CD4-positive, CD25-positive, alpha-beta regulatory T cell (primary cell): ENCODE measurements at regions not wholly inside any gene's neighbourhood (a gene's known extent, or its start where the extent isn't known, plus 50 kb on each side); places are given as distances from the start of the nearest gene placed in this dataset.

Experiments
- ATAC-seq, 2 donors: fragments of 150-1000 bp; cut with Tn5 transposase; one replicate each; pipeline ENCODE4 v1.10.0; 2021; ENCODE audit warnings: low read depth in 2 of 2, moderate number of reproducible peaks in 2 of 2, moderate library complexity in 1 of 2
- DNase-seq, 3 donors: peaks; one replicate each; pipeline versions ENCODE4 v3.0.0 to v3.0.0-alpha.2; 2012 to 2022; ENCODE audit warnings: mixed read lengths in 1 of 3
- H3K27ac ChIP-seq: one replicate; pipeline ENCODE4 v1.7.0; 2013; ENCODE audit warnings: mild to moderate bottlenecking, low read length; ENCODE audit not compliant: insufficient read depth, poor library complexity, severe bottlenecking
- H3K27me3 ChIP-seq: one replicate; pipeline ENCODE4 v1.7.0; 2013; ENCODE audit warnings: low read length; ENCODE audit not compliant: control insufficient read depth, insufficient read depth
- H3K36me3 ChIP-seq: one replicate; pipeline ENCODE4 v1.7.0; 2013; ENCODE audit warnings: mild to moderate bottlenecking, low read length, moderate library complexity; ENCODE audit not compliant: control insufficient read depth, insufficient read depth
- H3K4me1 ChIP-seq: 2 replicates; pipeline ENCODE4 v1.7.0; 2013; ENCODE audit warnings: mild to moderate bottlenecking, low read length; ENCODE audit not compliant: insufficient read depth, control insufficient read depth, poor library complexity, severe bottlenecking
- H3K4me3 ChIP-seq: one replicate; pipeline ENCODE4 v1.7.0; 2013; ENCODE audit warnings: low read depth, mild to moderate bottlenecking, low read length, moderate library complexity
- H3K9me3 ChIP-seq, 2 experiments: 1 replicate in 1 of 2; 2 replicates in 1 of 2; pipeline ENCODE4 v1.7.0; 2013; ENCODE audit warnings: low read length in 2 of 2, mild to moderate bottlenecking in 1 of 2, moderate library complexity in 1 of 2; ENCODE audit not compliant: control insufficient read depth in 2 of 2
- H3K27ac Mint-ChIP-seq, 3 donors: one replicate each; pipeline ENCODE4 v1.8.0; 2020 to 2022; ENCODE audit warnings: mild to moderate bottlenecking in 3 of 3, mixed read lengths in 3 of 3, moderate library complexity in 2 of 3
- H3K27me3 Mint-ChIP-seq: one replicate; pipeline ENCODE4 v1.8.0; 2022; ENCODE audit warnings: mild to moderate bottlenecking, mixed read lengths
- H3K36me3 Mint-ChIP-seq: one replicate; pipeline ENCODE4 v1.8.0; 2020; ENCODE audit warnings: mixed read lengths
- H3K4me1 Mint-ChIP-seq, 4 donors: one replicate each; pipeline ENCODE4 v1.8.0; 2020 to 2022; ENCODE audit warnings: mixed read lengths in 4 of 4, mild to moderate bottlenecking in 1 of 4
- H3K4me3 Mint-ChIP-seq, 4 donors: one replicate each; pipeline ENCODE4 v1.8.0; 2020 to 2022; ENCODE audit warnings: mild to moderate bottlenecking in 4 of 4, mixed read lengths in 4 of 4, moderate library complexity in 3 of 4
- H3K9me3 Mint-ChIP-seq, 7 donors: one replicate each; pipeline ENCODE4 v1.8.0; 2020 to 2022; ENCODE audit warnings: mixed read lengths in 7 of 7, mild to moderate bottlenecking in 3 of 7, moderate library complexity in 2 of 7

DNA sequence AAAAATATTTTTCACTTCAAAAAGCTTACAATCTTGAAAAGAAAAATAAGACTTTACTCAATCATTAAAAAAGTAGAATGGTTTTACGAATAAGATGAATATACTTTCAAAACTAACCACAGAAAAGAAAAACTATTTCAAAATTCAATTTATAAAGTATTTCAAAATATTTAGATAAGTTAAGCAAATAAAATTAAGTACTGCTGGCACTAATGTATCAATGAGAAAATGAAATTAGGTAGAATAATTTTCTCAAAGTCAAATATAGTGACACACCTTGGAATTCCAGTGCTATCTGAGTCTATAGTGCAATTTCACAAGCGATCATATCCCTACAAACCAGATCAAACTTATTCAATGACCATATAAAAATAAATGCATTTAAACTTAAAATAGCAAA is 109.8 kb upstream of the SEMA3A start:
- H3K9me3 ChIP-seq: peaks cover 0 to 4% of the 10 kb centered on the region in 2 experiments
- Mint-ChIP-seq H3K4me1 (no peaks in the 10 kb centered on the region), H3K27ac (no peak overlapping the region), H3K9me3 (peaks cover 0 to 15% (median 5%) of the 10 kb centered on the region in 7 donors), H3K4me3 (no peak overlapping the region), H3K36me3 (no peaks in the 10 kb centered on the region), H3K27me3 (no peaks in the 10 kb centered on the region)
- DNase-seq (no peak), ATAC-seq (no peak)
- no peak overlapping the region for H3K4me3 ChIP-seq
- no peaks in the 10 kb centered on the region for H3K4me1 ChIP-seq
- H3K27me3 ChIP-seq: no peaks in the 10 kb centered on the region
- no peaks in the 10 kb centered on the region for H3K36me3 ChIP-seq
- H3K27ac ChIP-seq: no peak overlapping the region

DNA sequence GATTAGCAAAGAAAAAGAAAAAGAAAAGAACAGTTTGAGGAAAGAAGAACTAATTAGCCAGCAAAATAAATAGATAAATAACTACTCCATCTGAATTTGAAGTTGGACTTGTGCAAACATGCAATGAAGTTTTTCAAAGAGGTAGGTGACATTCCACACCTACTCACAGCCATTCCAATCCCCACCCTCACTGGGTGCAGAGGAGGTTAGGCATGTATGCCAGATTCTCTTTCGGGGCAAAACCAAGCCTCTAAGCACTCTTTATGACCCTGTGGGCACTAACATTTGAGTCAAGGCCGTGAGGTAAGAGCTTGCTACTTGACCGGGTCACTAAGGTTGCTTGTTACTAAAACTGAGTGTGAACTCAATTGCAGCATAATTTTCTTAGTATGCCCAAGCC is 108.4 kb upstream of the SEMA3A start:
- ATAC-seq: no peak
- no peak for DNase-seq
- Histone ChIP-seq H3K27ac (no peak overlapping the region), H3K4me1 (no peaks in the 10 kb centered on the region), H3K36me3 (no peaks in the 10 kb centered on the region), H3K4me3 (no peak overlapping the region), H3K27me3 (no peaks in the 10 kb centered on the region), H3K9me3 (peaks cover 3 to 5% of the 10 kb centered on the region in 2 experiments)
- H3K27ac Mint-ChIP-seq: no peak overlapping the region
- no peaks in the 10 kb centered on the region for H3K4me1 Mint-ChIP-seq
- no peak overlapping the region for H3K4me3 Mint-ChIP-seq
- peaks cover 0 to 11% (median 0%) of the 10 kb centered on the region in 7 donors for H3K9me3 Mint-ChIP-seq
- no peaks in the 10 kb centered on the region for H3K36me3 Mint-ChIP-seq
- no peaks in the 10 kb centered on the region for H3K27me3 Mint-ChIP-seq

- Histone ChIP-seq H3K9me3 (peaks cover 3 to 7% of the 10 kb centered on the region in 2 experiments), H3K4me1 (no peaks in the 10 kb centered on the region), H3K27me3 (no peaks in the 10 kb centered on the region), H3K27ac (no peak overlapping the region), H3K4me3 (no peak overlapping the region), H3K36me3 (no peaks in the 10 kb centered on the region)
- Mint-ChIP-seq H3K4me3 (no peak overlapping the region), H3K9me3 (peaks cover 0 to 7% (median 0%) of the 10 kb centered on the region in 7 donors), H3K27me3 (no peaks in the 10 kb centered on the region), H3K27ac (no peak overlapping the region), H3K4me1 (no peaks in the 10 kb centered on the region), H3K36me3 (no peaks in the 10 kb centered on the region)
- DNase-seq: no peak
- ATAC-seq: no peak
Measured at GRCh38 chr7:84297616-84298015, 103.0 kb upstream of the SEMA3A start.

DNA sequence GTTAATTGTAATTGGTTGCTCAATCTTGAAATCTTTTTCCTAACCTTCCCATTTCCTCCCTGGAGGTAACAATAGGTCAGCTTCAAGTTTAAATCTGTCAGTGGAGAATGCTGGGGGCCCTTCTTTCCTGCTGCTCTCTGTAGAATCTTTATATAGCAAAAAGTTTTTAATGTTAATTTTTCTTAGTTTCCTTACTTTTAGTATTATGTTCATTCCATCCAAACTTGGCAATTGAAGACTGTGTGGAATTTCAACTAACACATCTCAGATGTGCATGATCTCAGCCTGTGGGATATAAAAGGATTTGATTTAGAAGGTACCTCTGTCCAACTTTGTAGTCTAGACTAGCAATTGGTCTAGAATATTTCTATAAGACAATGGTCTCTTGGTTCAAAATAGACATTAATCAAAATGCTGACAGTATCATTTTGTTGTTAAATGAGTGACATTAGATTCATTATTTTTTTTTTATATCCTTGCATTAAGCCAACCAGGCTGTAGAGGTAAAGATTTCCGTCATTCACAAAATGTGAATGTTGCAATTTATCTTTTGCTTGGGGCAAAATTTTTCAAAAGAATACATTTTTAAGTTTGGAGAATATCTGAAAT is 100.4 kb upstream of the SEMA3A start:
- H3K27ac Mint-ChIP-seq: no peak overlapping the region
- H3K36me3 Mint-ChIP-seq: no peaks in the 10 kb centered on the region
- ATAC-seq (no peak), DNase-seq (no peak)
- H3K9me3 Mint-ChIP-seq: peaks cover 0 to 5% (median 0%) of the 10 kb centered on the region in 7 donors
- no peaks in the 10 kb centered on the region for H3K4me1 Mint-ChIP-seq
- Histone ChIP-seq H3K4me3 (no peak overlapping the region), H3K27me3 (no peaks in the 10 kb centered on the region), H3K27ac (no peak overlapping the region), H3K36me3 (no peaks in the 10 kb centered on the region), H3K4me1 (no peaks in the 10 kb centered on the region), H3K9me3 (peaks cover 3 to 7% of the 10 kb centered on the region in 2 experiments)
- H3K27me3 Mint-ChIP-seq: no peaks in the 10 kb centered on the region
- no peak overlapping the region for H3K4me3 Mint-ChIP-seq

GRCh38 chr7:84294391-84294790 is 99.8 kb upstream of the SEMA3A start:
- no peaks in the 10 kb centered on the region for H3K27me3 Mint-ChIP-seq
- Histone ChIP-seq H3K9me3 (peaks cover 3 to 6% of the 10 kb centered on the region in 2 experiments), H3K27me3 (no peaks in the 10 kb centered on the region), H3K4me3 (no peak overlapping the region), H3K27ac (no peak overlapping the region), H3K4me1 (no peaks in the 10 kb centered on the region), H3K36me3 (no peaks in the 10 kb centered on the region)
- no peak overlapping the region for H3K4me3 Mint-ChIP-seq
- no peak for DNase-seq
- no peaks in the 10 kb centered on the region for H3K4me1 Mint-ChIP-seq
- peaks cover 0 to 5% (median 0%) of the 10 kb centered on the region in 7 donors for H3K9me3 Mint-ChIP-seq
- no peaks in the 10 kb centered on the region for H3K36me3 Mint-ChIP-seq
- ATAC-seq: no peak
- no peak overlapping the region for H3K27ac Mint-ChIP-seq

- Mint-ChIP-seq H3K36me3 (no peaks in the 10 kb centered on the region), H3K9me3 (peaks cover 0 to 3% (median 2%) of the 10 kb centered on the region in 7 donors), H3K4me3 (no peak overlapping the region), H3K27ac (no peak overlapping the region), H3K4me1 (no peaks in the 10 kb centered on the region), H3K27me3 (no peaks in the 10 kb centered on the region)
- ATAC-seq (no peak), DNase-seq (no peak)
- H3K9me3 ChIP-seq: peaks cover 0 to 3% of the 10 kb centered on the region in 2 experiments
- no peaks in the 10 kb centered on the region for H3K27me3 ChIP-seq
- no peaks in the 10 kb centered on the region for H3K36me3 ChIP-seq
- H3K27ac ChIP-seq: no peak overlapping the region
- H3K4me1 ChIP-seq: no peaks in the 10 kb centered on the region
- H3K4me3 ChIP-seq: no peak overlapping the region
Measured at GRCh38 chr7:84291756-84292155, 97.2 kb upstream of the SEMA3A start.

DNA sequence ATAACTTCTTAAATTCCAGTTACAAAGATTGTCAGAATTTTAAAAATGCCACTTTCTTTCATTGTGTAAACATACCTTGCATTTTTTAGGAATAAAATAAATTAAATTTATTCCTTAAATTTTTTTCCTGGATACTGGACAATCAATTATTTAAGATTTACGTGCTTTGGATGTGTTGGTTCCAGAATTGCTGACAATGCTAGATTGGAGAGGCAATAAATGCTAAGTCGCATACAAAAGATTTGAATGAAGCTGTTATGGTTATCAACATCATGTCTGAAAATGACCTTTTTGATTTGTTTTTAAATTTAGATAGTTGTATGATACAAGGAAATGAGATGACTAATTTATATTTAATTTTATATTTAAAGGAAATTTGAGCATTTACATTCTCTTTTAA is 89.2 kb upstream of the SEMA3A start:
- Histone ChIP-seq H3K4me1 (no peaks in the 10 kb centered on the region), H3K36me3 (no peaks in the 10 kb centered on the region), H3K27me3 (no peaks in the 10 kb centered on the region), H3K27ac (no peak overlapping the region), H3K4me3 (no peak overlapping the region), H3K9me3 (no peaks in the 10 kb centered on the region)
- Mint-ChIP-seq H3K27me3 (no peaks in the 10 kb centered on the region), H3K9me3 (peaks cover 0 to 5% (median 0%) of the 10 kb centered on the region in 7 donors), H3K4me1 (no peaks in the 10 kb centered on the region), H3K4me3 (no peak overlapping the region), H3K36me3 (no peaks in the 10 kb centered on the region), H3K27ac (no peak overlapping the region)
- DNase-seq (no peak), ATAC-seq (no peak)

- Histone ChIP-seq H3K27me3 (no peaks in the 10 kb centered on the region), H3K4me3 (no peak overlapping the region), H3K36me3 (no peaks in the 10 kb centered on the region), H3K27ac (no peak overlapping the region), H3K9me3 (no peaks in the 10 kb centered on the region), H3K4me1 (no peaks in the 10 kb centered on the region)
- Mint-ChIP-seq H3K27ac (no peak overlapping the region), H3K4me1 (no peaks in the 10 kb centered on the region), H3K9me3 (peaks cover 0 to 5% (median 0%) of the 10 kb centered on the region in 7 donors), H3K4me3 (no peak overlapping the region), H3K36me3 (no peaks in the 10 kb centered on the region), H3K27me3 (no peaks in the 10 kb centered on the region)
- DNase-seq (no peak), ATAC-seq (no peak)
Measured at GRCh38 chr7:84281518-84281917, 86.9 kb upstream of the SEMA3A start.
